Right atrium auricular region (tissue), 2 donors: ENCODE measurements at regions not wholly inside any gene's neighbourhood (a gene's known extent, or its start where the extent isn't known, plus 50 kb on each side); places are given as distances from the start of the nearest gene placed in this dataset.
A peak's percentile ranks its signal among the peaks of the same experiment; 100 is the strongest.

ENCODE experiments used
- DNase-seq: peaks from one replicate; pipeline ENCODE4 v3.0.0-alpha.2; 2019; ENCODE audit warnings: low spot score
- H3K27ac ChIP-seq, 2 donors: fragments of 200-600 bp; sonication (generic); 1 replicate in 1 of 2; 2 replicates in 1 of 2; pipeline ENCODE4 v1.5.1; 2016 to 2019
- H3K27me3 ChIP-seq, 2 donors: fragments of 200-600 bp; sonication (generic); one replicate each; pipeline versions ENCODE4 v1.5.1 to v1.6.0; 2017 to 2019
- H3K36me3 ChIP-seq: fragments of 200-600 bp; sonication (generic); one replicate; pipeline ENCODE4 v1.5.1; 2016
- H3K4me1 ChIP-seq, 2 donors: fragments of 200-600 bp; sonication (generic); one replicate each; pipeline versions ENCODE4 v1.5.1 to v1.6.0; 2017 to 2019
- H3K4me3 ChIP-seq, 2 donors: fragments of 200-600 bp; sonication (generic); 1 replicate in 1 of 2; 2 replicates in 1 of 2; pipeline ENCODE4 v1.5.1; 2017 to 2019; ENCODE audit warnings: mild to moderate bottlenecking in 1 of 2, moderate library complexity in 1 of 2
- H3K9me3 ChIP-seq, 2 donors: fragments of 200-600 bp; sonication (generic); one replicate each; pipeline ENCODE4 v1.5.1; 2019
- TF ChIP-seq, protein P1 (sequence below), 2 donors: fragments of 200-600 bp; sonication (generic); IDR thresholded peaks; one replicate each; pipeline ENCODE4 v1.5.1; 2019; ENCODE audit warnings: antibody characterized with exemption in 2 of 2

- H3K27ac ChIP-seq = no peak overlapping the region
- H3K4me1 ChIP-seq = no peaks in the 10 kb centered on the region
- no peaks in the 10 kb centered on the region for H3K36me3 ChIP-seq
- no peak for DNase-seq
- H3K27me3 ChIP-seq = no peaks in the 10 kb centered on the region
- TF ChIP-seq, protein P1, sequence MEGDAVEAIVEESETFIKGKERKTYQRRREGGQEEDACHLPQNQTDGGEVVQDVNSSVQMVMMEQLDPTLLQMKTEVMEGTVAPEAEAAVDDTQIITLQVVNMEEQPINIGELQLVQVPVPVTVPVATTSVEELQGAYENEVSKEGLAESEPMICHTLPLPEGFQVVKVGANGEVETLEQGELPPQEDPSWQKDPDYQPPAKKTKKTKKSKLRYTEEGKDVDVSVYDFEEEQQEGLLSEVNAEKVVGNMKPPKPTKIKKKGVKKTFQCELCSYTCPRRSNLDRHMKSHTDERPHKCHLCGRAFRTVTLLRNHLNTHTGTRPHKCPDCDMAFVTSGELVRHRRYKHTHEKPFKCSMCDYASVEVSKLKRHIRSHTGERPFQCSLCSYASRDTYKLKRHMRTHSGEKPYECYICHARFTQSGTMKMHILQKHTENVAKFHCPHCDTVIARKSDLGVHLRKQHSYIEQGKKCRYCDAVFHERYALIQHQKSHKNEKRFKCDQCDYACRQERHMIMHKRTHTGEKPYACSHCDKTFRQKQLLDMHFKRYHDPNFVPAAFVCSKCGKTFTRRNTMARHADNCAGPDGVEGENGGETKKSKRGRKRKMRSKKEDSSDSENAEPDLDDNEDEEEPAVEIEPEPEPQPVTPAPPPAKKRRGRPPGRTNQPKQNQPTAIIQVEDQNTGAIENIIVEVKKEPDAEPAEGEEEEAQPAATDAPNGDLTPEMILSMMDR (IDR thresholded peaks at IDR 0.05) = no peak
- H3K9me3 ChIP-seq = no peaks in the 10 kb centered on the region
- no peak overlapping the region for H3K4me3 ChIP-seq
Observed at GRCh38 chr1:224513383-224513782, 78.8 kb upstream of the WDR26 start.

DNA sequence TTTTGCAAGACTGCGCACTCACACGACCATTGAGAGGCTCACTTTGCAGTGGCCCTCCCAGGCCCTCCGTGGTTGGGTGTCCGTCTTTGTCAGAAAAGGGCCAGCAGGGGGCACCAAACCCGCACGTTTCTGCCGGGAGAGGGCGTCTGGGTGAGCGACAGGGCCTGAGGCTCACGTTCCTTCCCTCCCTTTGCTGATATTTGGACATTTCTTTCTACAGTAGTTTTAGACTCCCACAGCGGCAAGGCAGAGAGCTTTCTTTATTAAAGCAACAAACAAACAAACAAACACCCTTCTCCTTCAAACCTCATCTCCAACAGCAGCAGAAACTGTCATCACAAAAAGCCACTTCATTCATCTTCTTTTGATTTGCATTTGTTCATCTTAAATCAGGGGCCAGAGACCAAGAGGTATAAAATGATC lies 79.2 kb upstream of the WDR26 start:
- Histone ChIP-seq H3K36me3 (no peaks in the 10 kb centered on the region), H3K27ac (no peak overlapping the region), H3K4me3 (no peak overlapping the region), H3K27me3 (no peaks in the 10 kb centered on the region), H3K9me3 (no peaks in the 10 kb centered on the region), H3K4me1 (no peaks in the 10 kb centered on the region)
- TF ChIP-seq, protein P1 (IDR thresholded peaks at IDR 0.05) = peak; percentile 84 to 92
- DNase-seq = peak; percentile 83

GRCh38 chr1:224517171-224517570 lies 82.6 kb upstream of the WDR26 start:
- TF ChIP-seq, protein P1 (IDR thresholded peaks at IDR 0.05) = no peak
- DNase-seq = no peak
- no peaks in the 10 kb centered on the region for H3K27me3 ChIP-seq
- H3K4me3 ChIP-seq = no peak overlapping the region
- H3K36me3 ChIP-seq = no peaks in the 10 kb centered on the region
- no peaks in the 10 kb centered on the region for H3K4me1 ChIP-seq
- no peaks in the 10 kb centered on the region for H3K9me3 ChIP-seq
- H3K27ac ChIP-seq = no peak overlapping the region

GRCh38 chr1:224518528-224518927 lies 83.9 kb upstream of the WDR26 start:
- H3K27me3 ChIP-seq = no peaks in the 10 kb centered on the region
- no peaks in the 10 kb centered on the region for H3K9me3 ChIP-seq
- H3K36me3 ChIP-seq = no peaks in the 10 kb centered on the region
- no peak overlapping the region for H3K4me3 ChIP-seq
- no peaks in the 10 kb centered on the region for H3K4me1 ChIP-seq
- H3K27ac ChIP-seq = no peak overlapping the region
- TF ChIP-seq, protein P1 (IDR thresholded peaks at IDR 0.05) = no peak
- DNase-seq = no peak

GRCh38 chr1:224519874-224520273 lies 85.3 kb upstream of the WDR26 start:
- no peak overlapping the region for H3K4me3 ChIP-seq
- H3K27ac ChIP-seq = no peak overlapping the region
- H3K36me3 ChIP-seq = no peaks in the 10 kb centered on the region
- TF ChIP-seq, protein P1 (IDR thresholded peaks at IDR 0.05) = no peak
- no peaks in the 10 kb centered on the region for H3K4me1 ChIP-seq
- no peaks in the 10 kb centered on the region for H3K9me3 ChIP-seq
- no peak for DNase-seq
- H3K27me3 ChIP-seq = no peaks in the 10 kb centered on the region

DNA sequence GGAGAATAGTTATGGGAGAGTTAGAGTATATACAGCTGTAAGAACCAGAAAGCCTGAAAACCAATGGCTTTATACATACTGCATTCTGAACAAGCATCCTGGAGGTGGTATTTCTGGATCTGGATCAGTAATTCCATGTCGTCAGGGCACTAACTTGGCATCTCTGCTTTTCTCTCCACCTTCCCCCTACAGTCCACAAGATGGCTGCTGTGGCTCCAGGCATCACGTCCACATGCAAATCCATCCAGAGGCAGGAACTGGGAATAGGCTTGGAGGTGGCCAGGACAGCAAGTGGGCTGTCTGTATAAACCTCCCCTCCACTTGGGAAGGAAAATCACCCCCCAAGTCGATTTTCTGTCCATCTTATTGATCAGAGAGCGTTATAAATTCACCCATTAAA lies 86.2 kb upstream of the WDR26 start:
- Histone ChIP-seq H3K27ac (no peak overlapping the region), H3K4me1 (no peaks in the 10 kb centered on the region), H3K36me3 (no peaks in the 10 kb centered on the region), H3K4me3 (no peak overlapping the region), H3K9me3 (no peaks in the 10 kb centered on the region), H3K27me3 (no peaks in the 10 kb centered on the region)
- TF ChIP-seq, protein P1 (IDR thresholded peaks at IDR 0.05) = no peak
- DNase-seq = no peak
